ENCODE measurements at regions not wholly inside any gene's neighbourhood (a gene's known extent, or its start where the extent isn't known, plus 50 kb on each side); places are given as distances from the start of the nearest gene placed in this dataset.
"Not testable (repeated sequence)": the region's sequence is repeated elsewhere in the genome, so short reads cannot be mapped to it uniquely, and the experiment has no call there.

GRCh38 chr2:21194147-21194546 is 70.4 kb downstream of the TDRD15 start:
- ChIA-PET CTCF (no interaction called here), POLR2A (no interaction called here)
- no peak for TF ChIP-seq CTCF (IDR thresholded peaks at IDR 0.05; ENCODE audit: insufficient read depth, low read length, missing control alignments)
- no peak overlapping the region for H3K4me3 ChIP-seq (ENCODE audit: low read depth, low read length)
- no peak for DNase-seq (ENCODE audit: low read depth, low spot score)

GRCh38 chr2:21194858-21195271 is 71.1 kb downstream of the TDRD15 start:
- no peak for TF ChIP-seq CTCF (IDR thresholded peaks at IDR 0.05; ENCODE audit: insufficient read depth, low read length, missing control alignments)
- CTCF ChIA-PET: no interaction called here
- no peak overlapping the region for H3K4me3 ChIP-seq (ENCODE audit: low read depth, low read length)
- no peak for DNase-seq (ENCODE audit: low read depth, low spot score)
- POLR2A ChIA-PET: no interaction called here

GRCh38 chr2:21195326-21195725 is 71.6 kb downstream of the TDRD15 start:
- ChIA-PET CTCF (no interaction called here), POLR2A (no interaction called here)
- DNase-seq (ENCODE audit: low read depth, low spot score): no peak
- TF ChIP-seq CTCF (IDR thresholded peaks at IDR 0.05; ENCODE audit: insufficient read depth, low read length, missing control alignments): no peak
- no peak overlapping the region for H3K4me3 ChIP-seq (ENCODE audit: low read depth, low read length)

- no peak for TF ChIP-seq CTCF (IDR thresholded peaks at IDR 0.05; ENCODE audit: insufficient read depth, low read length, missing control alignments)
- ChIA-PET CTCF (no interaction called here), POLR2A (no interaction called here)
- H3K4me3 ChIP-seq (ENCODE audit: low read depth, low read length): no peak overlapping the region
- DNase-seq (ENCODE audit: low read depth, low spot score): no peak
Observed at GRCh38 chr2:21198637-21199036, 74.9 kb downstream of the TDRD15 start.

- DNase-seq (ENCODE audit: low read depth, low spot score): no peak
- POLR2A ChIA-PET: no interaction called here
- H3K4me3 ChIP-seq (ENCODE audit: low read depth, low read length): no peak overlapping the region
- CTCF ChIA-PET: no interaction called here
- no peak for TF ChIP-seq CTCF (IDR thresholded peaks at IDR 0.05; ENCODE audit: insufficient read depth, low read length, missing control alignments)
Observed at GRCh38 chr2:21203976-21204375, 80.2 kb downstream of the TDRD15 start.

- DNase-seq (ENCODE audit: low read depth, low spot score); H3K4me3 ChIP-seq (ENCODE audit: low read depth, low read length); CTCF ChIA-PET; POLR2A ChIA-PET: not testable (repeated sequence)
Observed at GRCh38 chr2:21214085-21214484, 90.3 kb downstream of the TDRD15 start.

- ChIA-PET CTCF (no interaction called here), POLR2A (no interaction called here)
- no peak for DNase-seq (ENCODE audit: low read depth, low spot score)
- TF ChIP-seq CTCF (IDR thresholded peaks at IDR 0.05; ENCODE audit: insufficient read depth, low read length, missing control alignments): no peak
- H3K4me3 ChIP-seq (ENCODE audit: low read depth, low read length): no peak overlapping the region
Observed at GRCh38 chr2:21217442-21217841, 93.7 kb downstream of the TDRD15 start.

Data from AG04449 (cell line).